SW480 (cell line): ENCODE measurements at regions not wholly inside any gene's neighbourhood (a gene's known extent, or its start where the extent isn't known, plus 50 kb on each side); places are given as distances from the start of the nearest gene placed in this dataset.
"Not testable (repeated sequence)": the region's sequence is repeated elsewhere in the genome, so short reads cannot be mapped to it uniquely, and the experiment has no call there.

Experiments
- DNase-seq: peaks from one replicate; pipeline ENCODE4 v3.0.0-alpha.2; 2016; ENCODE audit warnings: low spot score

DNA sequence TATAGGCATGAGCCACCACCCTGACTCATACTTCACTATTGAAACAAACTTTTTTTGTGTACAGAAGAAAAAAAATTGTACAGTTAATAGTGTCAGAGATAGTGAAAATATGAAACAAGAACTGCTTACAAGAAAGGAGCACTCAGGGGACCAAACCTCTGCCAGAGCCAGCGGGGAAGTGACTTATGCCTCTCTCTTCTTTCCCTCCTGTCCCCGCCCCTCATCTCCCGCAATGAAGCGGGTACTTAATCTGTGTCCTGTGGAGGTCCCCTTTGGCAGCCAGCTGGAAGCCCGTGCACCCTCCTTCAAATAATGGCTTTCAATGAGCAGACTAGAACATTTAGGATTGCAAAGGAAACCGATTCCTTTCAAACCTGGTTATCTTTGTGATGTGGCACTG lies 51.5 kb downstream of the PPIAL4A start:
- DNase-seq, result peak; percentile 1

DNA sequence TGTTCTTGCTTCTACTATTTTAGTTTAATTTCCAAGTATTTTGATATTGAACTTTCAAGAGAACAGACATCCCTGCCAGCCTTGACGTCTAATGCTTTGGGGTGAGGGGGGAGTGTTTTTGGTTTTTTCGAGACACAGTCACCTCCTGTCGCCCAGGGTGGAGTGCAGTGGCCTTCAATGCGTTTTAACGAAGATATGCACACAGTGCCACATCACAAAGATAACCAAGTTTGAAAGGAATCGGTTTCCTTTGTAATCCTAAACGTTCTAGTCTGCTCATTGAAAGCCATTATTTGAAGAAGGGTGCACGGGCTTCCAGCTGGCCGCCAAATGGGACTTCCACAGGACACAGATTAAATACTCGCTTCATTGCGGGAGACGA lies 52.3 kb downstream of the PPIAL4A start:
- not testable (repeated sequence) for DNase-seq

DNA sequence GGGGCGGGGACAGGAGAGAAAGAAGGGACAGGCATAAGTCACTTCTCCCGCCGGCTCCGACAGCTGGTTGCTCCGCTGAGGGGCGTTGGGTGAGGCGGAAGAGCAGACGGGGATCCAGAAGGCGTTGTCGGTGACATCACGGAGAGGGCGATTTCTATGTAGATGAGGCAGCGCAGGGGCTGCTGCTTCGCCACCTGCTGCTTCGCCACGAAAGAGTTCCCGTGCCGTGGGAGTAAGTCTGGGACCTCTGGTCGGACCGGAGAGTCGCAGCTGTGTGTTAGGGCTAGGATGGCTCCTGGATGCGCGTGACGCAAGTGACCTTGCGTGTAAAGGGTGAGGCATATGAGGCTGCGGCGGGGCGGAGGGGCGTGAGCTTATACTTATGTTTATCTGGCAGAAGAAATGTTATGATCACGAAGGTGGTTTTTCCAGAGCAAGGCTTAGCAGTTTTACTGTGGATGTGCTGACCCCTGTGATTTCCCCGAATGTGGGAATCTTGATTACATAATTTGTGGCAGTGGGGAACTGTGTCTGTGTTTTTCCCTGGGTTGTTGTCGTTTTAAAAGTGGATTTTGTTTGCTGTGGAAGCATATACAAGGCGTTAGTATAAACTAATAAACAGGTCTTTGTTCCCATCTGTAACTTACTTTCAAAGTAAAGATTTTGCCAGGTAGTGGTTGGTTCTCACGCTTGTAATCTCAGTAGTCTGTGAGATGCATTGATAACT lies 52.8 kb downstream of the PPIAL4A start:
- peak; percentile 96 for DNase-seq

DNA sequence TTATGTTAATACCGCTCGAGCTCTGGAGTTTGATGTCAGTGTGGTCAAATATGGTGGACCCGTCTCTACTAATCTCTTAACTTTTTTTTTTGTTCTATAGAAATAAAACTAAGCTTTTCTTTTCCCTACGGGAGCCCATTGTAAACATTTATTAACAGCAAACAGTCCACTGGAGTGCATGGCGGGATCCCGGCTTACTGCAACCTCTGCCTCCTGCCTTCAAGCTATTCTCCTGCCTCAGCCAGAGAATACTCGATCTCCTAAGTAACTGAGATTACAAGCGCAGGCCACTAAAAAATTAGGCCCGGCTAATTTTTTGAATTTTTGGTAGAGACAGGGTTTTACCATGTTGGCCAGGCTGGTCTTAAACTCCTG lies 53.4 kb downstream of the PPIAL4A start:
- DNase-seq, result not testable (repeated sequence)

DNA sequence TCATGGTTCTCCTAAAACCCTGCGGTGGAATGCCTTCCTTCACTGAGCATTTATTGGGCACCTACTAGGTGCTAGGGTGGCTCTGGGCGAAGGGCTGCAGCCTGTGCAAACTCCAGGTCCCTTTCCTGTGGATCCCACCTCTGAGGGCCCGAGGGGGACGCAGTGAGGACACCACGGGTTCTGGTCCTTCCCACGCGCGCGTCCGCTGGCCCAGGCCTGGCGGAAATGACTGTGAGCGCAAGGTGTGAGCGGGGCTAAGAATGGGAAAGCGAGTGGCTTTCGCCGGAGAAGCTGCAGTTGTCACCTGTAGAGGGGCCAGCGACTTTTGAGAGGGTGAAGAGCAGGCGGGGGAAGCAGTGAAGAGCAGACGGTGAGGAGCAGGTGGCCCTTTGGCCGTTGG lies 55.1 kb downstream of the PPIAL4A start:
- not testable (repeated sequence) for DNase-seq

DNA sequence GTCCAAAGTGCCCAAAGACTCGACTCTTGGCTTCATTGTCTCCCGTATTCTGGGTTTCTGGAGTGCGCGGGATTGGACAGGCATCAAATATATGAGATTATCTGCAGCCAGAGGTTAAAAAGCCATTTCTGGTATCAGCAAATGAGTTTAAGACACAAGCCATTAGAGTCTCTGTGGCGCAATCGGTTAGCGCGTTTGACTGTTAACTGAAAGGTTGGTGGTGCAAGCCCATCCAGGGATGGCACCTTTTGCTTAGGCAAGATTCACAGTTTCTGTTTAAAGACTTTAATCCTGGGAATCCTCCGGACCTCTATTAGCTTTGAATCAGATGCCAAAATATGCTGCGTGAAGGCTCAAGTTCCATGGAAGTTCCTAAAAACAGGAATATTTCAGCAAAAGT lies 55.6 kb downstream of the PPIAL4A start:
- DNase-seq, result not testable (repeated sequence)

DNA sequence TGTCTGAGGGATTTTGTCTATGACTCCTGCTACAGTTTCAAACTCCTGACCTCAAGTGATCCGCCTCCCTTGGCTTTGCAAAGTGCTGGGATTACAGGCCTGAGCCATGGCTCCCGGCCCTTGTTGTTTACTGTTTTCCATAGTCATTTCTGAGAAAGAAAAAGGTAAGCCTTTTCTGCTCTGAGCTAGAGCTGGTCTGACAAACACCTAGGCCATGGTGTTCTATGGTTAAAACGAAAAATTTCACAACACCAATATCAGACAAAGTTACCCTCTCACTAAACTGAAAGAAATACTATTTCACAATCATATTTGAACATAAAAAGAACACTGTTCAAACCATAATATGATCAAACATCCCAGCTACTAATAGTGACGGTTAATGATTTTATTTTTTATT lies 57.5 kb downstream of the PPIAL4A start:
- not testable (repeated sequence) for DNase-seq

DNA sequence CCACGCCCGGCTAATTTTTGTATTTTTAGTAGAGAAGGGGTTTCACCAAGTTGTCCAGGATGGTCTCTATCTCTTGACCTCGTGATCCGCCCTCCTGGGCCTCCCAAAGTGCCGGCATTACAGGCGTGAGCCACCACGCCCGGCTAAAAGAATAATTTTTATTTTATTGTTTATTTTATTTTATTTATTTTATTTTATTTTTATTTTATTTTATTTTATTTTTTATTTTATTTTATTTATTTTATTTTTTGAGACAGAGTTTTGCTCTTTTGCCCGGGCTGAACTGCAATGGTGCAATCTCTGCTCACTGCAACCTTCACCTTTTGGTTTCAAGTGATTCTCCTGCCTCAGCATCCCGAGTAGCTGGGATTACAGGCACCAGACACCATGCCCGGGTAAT lies 60.2 kb downstream of the PPIAL4A start:
- DNase-seq, result not testable (repeated sequence)

DNA sequence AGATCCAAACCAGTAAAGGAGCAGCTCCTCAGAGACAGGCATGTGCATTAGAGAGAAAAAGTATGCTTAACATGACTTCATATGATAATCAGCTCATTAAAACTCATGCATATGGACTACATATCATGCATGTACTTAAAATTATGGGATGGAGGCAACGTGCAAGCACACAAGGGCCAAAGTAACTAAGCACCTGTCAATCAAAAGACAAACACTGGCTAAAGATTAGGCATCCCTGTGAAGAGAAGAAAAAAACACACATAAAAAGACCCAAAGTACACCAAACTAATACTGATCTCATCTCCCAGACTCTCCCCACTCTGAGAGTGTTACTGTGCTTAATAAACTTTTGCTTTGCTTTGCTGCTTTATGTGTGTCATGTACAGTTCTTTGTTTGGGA lies 61.1 kb downstream of the PPIAL4A start:
- DNase-seq, result not testable (repeated sequence)

DNA sequence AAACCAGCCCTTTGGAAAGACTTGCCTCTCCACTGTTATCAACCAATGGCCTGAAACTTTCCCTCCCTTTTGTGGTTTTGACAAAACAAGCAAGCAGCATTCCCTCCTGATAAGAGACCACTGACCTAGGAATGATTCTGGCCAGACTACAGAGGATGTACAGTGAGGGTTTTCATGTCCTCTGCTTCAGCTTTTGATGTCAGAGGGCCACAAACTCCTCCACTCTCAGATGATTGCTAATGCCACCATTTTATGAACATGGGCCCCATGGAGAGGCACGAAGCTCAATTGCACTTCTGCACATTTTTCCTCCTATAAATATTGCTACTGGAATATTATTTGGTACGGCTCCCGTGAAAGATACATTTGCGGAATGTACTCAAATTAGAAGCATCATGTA lies 61.5 kb downstream of the PPIAL4A start:
- not testable (repeated sequence) for DNase-seq

DNA sequence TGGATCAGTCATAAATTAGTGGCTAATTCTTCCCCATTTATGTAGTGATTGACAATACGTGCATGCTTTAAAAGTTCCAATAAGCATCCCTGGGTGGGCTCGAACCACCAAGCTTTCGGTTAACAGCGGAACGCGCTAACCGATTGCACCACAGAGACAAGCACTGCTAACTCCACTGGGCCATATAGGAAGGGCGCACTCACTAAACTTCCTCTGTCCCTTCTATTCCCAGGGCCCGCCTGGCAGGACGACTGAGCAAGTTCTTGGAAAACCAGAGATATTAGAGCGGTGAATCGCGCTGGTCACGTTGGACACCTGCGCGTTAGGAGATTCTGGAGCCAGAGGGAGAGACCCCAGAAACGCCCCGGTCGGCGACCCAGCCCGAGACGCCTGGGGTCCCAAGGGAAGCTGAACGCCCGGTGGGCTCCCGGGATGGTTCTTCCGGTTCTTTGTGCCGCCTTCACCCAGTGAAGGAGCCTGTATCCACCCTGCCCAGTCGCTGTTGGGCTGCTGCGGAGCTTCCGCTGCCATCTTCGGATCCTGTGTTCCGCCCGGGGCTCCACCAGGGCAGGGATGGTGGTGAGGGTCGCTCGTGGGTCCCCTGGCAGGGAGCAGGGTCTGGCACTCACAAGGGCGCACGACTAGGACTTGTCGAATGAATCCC lies 62.8 kb downstream of the PPIAL4A start:
- DNase-seq, result not testable (repeated sequence)

DNA sequence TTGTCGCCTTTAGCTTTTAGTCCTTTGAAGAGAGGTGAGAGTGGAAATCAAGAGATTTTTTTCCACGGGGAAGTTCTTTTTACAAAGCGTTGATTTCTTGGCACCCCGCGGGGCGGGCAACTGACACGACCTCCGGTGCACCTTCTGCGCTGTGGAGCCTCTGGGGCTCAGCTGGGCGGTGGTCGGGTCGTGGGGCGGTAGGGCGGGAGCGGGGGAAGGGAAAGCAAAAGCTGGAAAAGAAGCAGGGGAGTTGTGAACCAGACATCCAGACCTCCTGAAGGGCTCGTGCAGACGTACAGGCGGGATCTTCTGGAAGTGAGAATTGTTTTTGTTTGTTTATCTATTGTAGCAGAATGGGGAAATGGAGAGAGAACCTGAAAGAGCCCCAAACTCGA lies 63.3 kb downstream of the PPIAL4A start:
- not testable (repeated sequence) for DNase-seq

DNA sequence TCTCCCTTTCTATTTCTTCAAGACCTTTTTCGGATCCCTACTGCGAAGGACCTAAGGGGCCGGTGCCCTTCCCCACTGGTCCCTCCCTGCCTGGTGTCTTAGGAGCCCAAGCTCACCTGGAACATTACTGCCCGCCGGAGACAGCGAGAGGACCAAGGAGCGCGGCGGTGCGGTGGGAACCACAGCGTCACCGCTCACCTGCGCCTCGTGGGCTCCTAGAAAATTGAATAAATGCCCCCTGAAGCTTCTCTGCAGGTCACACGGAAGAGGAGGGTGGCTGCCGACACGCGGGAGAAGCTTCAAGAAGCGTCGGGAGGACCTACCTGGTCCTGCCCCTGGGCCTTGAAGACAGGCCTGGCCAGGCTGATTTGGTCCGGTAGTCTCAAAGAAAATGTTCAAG lies 65.2 kb downstream of the PPIAL4A start:
- no peak for DNase-seq

DNA sequence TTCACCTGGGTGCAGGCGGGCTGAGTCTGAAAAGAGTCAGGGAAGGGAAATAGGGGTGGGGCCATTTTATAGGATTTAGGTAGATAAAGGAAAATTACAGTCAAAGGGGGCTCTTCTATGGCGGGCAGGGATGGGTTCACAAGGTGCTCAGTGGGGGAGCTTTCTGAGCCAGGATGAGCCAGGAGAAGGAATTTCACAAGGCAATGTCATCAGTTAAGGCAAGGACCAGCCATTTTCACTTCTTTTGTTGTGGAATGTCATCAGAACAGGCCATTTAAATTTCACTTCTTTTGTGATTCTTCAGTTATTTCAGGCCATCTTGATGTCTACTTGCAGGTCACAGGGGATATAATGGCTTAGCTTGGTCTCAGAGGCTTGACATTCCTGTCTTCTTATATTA lies 66.4 kb downstream of the PPIAL4A start:
- not testable (repeated sequence) for DNase-seq

DNA sequence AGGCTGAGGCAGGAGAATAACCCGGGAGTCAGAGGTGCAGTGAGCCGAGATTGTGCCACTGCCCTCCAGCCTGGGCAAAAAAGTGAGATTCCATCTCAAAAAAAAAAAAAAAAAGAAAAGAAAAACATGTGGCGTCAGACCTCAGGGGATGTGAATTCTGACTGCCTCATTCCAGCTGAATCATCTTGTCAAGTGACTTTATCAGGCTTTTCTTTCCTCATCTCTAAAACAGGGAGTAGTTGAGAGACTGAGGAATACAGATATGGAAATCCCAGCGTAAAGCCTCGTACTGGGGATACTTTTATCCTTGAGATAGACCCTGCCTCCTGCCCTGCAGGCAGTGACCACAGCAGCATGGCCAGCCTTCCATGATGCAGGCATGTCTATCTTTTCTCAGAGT lies 76.4 kb downstream of the PPIAL4A start:
- DNase-seq, result not testable (repeated sequence)

DNA sequence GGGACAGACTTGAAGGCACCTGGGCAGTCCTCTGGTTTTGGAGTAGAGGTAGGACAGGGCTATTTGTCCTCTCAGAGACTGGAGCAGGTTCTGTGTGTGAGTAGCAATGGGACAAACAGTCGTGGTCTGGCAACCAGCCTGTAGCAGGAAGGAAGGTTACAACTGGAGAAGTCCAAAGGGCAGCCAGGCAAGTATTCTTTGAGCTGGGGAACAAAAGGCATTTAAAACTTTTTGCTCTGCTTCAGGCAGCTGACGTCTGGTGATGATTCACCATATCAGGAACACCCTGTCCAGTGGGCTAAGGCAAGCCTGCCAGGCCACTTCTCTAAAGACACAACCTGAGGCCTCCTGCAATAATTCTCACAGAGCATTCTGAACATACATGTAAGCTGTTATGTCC lies 83.3 kb downstream of the PPIAL4A start:
- peak; percentile 36 for DNase-seq

DNA sequence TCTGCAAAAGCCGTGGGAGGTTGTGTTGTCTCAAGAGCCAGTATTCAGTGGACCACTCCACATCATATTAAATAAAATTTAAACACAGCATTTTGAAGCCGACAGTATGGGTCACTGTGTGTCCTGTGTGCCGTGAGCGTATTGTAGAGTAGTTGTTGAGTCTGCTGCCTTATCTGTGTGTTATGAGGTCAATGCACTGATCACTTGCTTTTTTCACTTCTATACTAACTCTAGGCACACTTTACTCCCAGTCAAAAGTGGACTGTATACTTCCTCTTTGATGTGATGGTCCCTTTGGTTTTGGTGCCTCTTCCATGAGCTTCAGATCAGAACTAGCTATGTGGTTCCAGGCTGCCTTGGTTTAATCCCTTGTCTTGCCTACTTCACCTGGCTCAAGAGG lies 84.3 kb downstream of the PPIAL4A start:
- not testable (repeated sequence) for DNase-seq

DNA sequence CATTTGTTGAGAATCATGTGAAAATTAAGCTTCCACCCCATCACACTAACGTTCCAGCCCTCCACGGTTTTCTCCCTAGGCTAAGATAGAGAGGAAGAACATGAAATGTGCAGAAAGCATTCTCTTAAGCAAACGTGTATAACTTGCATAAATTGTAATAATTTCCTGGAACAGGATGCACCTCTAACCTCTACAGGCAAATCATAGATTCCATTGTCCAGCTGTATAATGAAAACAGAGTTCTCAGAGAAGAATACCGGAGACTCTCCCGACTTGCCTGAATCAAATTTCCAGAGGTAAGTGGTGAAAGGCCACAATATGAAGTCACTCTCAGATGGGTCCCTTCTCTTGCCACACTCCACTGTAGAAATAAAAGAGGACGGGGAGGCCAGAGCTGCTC lies 87.7 kb downstream of the PPIAL4A start:
- DNase-seq, result not testable (repeated sequence)

DNA sequence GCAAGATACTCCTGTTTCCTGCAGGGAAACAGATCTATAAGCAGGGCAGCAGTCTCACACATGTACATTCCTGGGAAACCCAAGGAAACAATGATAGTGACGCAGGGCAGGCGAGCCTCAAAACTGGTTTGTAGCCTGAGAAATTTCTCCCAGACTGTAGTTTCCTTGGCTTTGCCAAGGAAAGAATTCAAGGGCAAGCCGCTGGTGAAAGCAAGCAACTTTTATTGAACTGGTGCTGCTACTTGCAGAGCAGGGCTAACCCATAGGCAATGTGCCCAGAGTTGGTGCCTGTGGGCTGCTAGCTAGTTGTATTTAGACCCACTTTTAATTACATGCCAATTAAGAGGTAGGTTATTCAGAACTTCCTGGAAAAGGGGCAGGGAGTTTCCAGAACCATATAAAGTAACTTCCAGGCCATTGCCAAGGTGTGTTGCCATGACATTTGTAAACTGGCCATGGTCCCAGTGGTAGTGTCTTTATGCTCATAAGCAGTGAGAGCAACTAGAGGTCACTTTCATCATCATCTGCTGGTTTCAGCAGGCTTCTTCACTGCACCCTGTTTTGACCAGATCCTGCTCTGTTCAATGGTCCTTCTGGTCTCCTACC lies 92.0 kb downstream of the PPIAL4A start:
- not testable (repeated sequence) for DNase-seq

DNA sequence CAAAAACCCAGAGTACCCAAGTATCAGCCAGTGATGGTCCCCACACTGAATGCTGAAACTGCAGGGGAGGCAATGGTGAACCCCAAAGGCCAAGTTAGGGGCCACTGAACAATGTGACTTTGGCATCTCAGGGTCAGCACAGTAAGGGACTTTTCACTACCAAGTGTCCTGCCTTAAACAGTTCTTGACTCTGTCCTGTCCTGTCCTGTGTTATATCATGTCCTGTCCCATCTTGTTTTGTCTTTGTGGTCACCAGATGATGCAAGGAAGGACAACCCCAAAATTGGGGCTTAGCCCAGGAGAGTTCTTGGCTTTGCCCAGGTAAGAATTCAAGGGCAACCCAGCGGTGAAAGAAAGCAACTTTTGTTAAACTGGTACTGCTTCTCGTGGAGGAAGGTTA lies 105.0 kb downstream of the PPIAL4A start:
- DNase-seq, result not testable (repeated sequence)

DNA sequence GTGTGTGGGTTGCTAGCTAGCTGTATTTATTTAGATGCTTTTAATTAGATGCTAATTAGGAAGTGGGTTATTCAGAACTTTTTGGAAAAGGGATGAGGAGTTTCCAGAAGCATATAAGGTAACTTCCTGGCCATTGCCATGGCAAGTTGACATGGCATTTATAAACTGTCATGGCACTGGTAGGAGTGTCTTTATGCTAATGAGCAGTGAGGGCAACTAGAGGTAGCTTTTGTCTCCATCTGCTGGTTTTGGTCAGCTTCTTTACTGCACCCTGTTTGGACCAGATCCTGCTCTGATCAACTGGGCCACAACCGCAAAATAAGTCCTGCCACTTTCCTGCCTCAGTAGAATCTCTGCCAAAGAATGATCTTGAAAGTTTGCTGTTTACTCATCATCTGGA lies 105.5 kb downstream of the PPIAL4A start:
- DNase-seq, result not testable (repeated sequence)

DNA sequence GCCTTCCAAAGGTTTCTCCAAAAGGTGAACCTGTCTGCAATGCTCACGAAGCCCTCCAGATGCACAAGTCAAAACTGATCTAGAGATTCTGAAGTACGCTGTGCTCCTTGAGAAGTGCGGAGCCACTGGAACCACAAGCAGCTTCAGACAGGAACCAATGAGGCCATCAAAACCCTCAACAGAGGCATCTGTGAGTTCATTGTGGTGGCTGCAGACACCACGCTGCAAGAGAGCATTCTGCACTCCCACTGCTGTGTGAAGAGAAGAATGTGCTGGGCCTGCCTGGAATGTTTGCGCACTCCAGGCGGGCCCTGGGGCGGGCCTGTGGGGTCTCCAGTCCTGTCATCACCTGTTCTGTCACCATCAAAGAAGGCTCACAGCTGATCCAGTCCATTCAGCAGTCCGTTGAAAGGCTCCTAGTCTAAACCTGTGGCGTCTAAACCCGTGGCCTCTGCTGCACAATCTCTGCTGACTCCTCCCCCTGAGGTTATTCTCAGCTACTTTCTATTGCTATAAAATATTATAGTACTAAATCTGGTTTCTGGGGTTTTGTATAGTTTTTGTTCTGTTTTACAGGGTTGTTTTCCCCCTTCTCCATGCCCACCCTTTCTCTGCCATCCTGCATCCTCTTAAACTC lies 111.6 kb downstream of the PPIAL4A start:
- DNase-seq, result not testable (repeated sequence)

DNA sequence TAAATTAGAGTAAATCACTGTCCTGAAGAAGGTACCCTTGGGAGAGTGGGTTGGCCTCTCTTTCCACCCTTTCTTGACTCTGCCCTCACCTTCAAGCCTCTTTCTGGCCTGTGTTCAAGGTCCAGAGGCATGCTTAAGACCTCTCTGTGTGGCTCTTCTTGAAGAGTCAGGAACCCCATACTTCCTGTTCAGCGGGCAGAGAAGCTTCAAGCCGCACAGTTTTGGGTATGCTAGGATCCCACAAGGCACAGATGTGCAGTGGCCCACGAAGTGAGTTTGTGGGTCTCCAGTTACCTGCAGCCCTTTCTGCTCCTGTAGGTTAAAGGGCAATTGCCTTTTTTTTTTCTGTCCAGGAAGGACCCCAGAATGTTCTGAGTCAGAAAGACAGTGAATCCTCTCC lies 113.7 kb downstream of the PPIAL4A start:
- not testable (repeated sequence) for DNase-seq
